Coronary artery (tissue), 2 donors: ENCODE measurements at regions not wholly inside any gene's neighbourhood (a gene's known extent, or its start where the extent isn't known, plus 50 kb on each side); places are given as distances from the start of the nearest gene placed in this dataset.

Experiments used
- DNase-seq: peaks from one replicate; pipeline ENCODE4 v3.0.0-alpha.2; 2017; ENCODE audit warnings: low spot score
- H3K27ac ChIP-seq, 2 donors: fragments of 200-600 bp; sonication (generic); one replicate each; pipeline ENCODE4 v1.5.1; 2016 to 2019
- H3K4me3 ChIP-seq: fragments of 200-600 bp; sonication (generic); 2 replicates; pipeline ENCODE4 v1.5.1; 2016; ENCODE audit warnings: mild to moderate bottlenecking, moderate library complexity
- CTCF ChIP-seq: fragments of 200-600 bp; sonication (generic); IDR thresholded peaks from one replicate; pipeline ENCODE4 v1.5.1; 2019; ENCODE audit warnings: antibody characterized with exemption

GRCh38 chr6:130681028-130681427, 146.2 kb upstream of the SMLR1 start:
- H3K27ac ChIP-seq = peak overlapping the region; percentile 60 to 68
- H3K4me3 ChIP-seq = no peak overlapping the region
- no peak for DNase-seq
- no peak for TF ChIP-seq CTCF

GRCh38 chr6:130682066-130682465, 145.1 kb upstream of the SMLR1 start:
- no peak for TF ChIP-seq CTCF
- Histone ChIP-seq H3K27ac (peak overlapping the region in 1 of 2 donors; percentile 61), H3K4me3 (no peak overlapping the region)
- no peak for DNase-seq

GRCh38 chr6:130683761-130684517, 143.3 kb upstream of the SMLR1 start:
- DNase-seq = no peak
- no peak for TF ChIP-seq CTCF
- Histone ChIP-seq H3K27ac (no peak overlapping the region), H3K4me3 (no peak overlapping the region)

- DNase-seq = no peak
- Histone ChIP-seq H3K27ac (no peak overlapping the region), H3K4me3 (no peak overlapping the region)
- no peak for TF ChIP-seq CTCF
These were observed 134.5 kb upstream of the SMLR1 start for GRCh38 chr6:130692659-130693058.

GRCh38 chr6:130693944-130694343, 133.3 kb upstream of the SMLR1 start:
- no peak for TF ChIP-seq CTCF
- DNase-seq = no peak
- no peak overlapping the region for H3K27ac ChIP-seq
- no peak overlapping the region for H3K4me3 ChIP-seq

- no peak for DNase-seq
- Histone ChIP-seq H3K4me3 (no peak overlapping the region), H3K27ac (no peak overlapping the region)
- TF ChIP-seq CTCF = no peak
These were observed 132.6 kb upstream of the SMLR1 start for GRCh38 chr6:130694606-130695005.

- Histone ChIP-seq H3K4me3 (no peak overlapping the region), H3K27ac (no peak overlapping the region)
- DNase-seq = no peak
- no peak for TF ChIP-seq CTCF
These were observed 130.4 kb upstream of the SMLR1 start for GRCh38 chr6:130696806-130697205.
